ENCODE measurements at regions not wholly inside any gene's neighbourhood (a gene's known extent, or its start where the extent isn't known, plus 50 kb on each side); places are given as distances from the start of the nearest gene placed in this dataset.
"Not testable (repeated sequence)": the region's sequence is repeated elsewhere in the genome, so short reads cannot be mapped to it uniquely, and the experiment has no call there.

GRCh38 chr6:119436583-119436982 is 87.0 kb upstream of the MAN1A1 start:
- TF ChIP-seq CTCF (IDR thresholded peaks at IDR 0.05; ENCODE audit: low read length, missing control alignments): no peak

GRCh38 chr6:119431799-119432198 is 82.2 kb upstream of the MAN1A1 start:
- DNase-seq (ENCODE audit: low read depth): no peak
- no peak for TF ChIP-seq CTCF (IDR thresholded peaks at IDR 0.05; ENCODE audit: low read length, missing control alignments)
- no peak overlapping the region for H3K4me3 ChIP-seq (replicated peaks; ENCODE audit: low read depth, low read length)

More at GRCh38 chr6:119436583-119436982, 87.0 kb upstream of the MAN1A1 start:
- H3K4me3 ChIP-seq (replicated peaks; ENCODE audit: low read depth, low read length): no peak overlapping the region
- no peak for DNase-seq (ENCODE audit: low read depth)

- TF ChIP-seq CTCF (IDR thresholded peaks at IDR 0.05; ENCODE audit: low read length, missing control alignments): no peak
- no peak overlapping the region for H3K4me3 ChIP-seq (replicated peaks; ENCODE audit: low read depth, low read length)
- no peak for DNase-seq (ENCODE audit: low read depth)
Observed at GRCh38 chr6:119430805-119431204, 81.2 kb upstream of the MAN1A1 start.

- no peak for DNase-seq (ENCODE audit: low read depth)
- H3K4me3 ChIP-seq (replicated peaks; ENCODE audit: low read depth, low read length): no peak overlapping the region
- no peak for TF ChIP-seq CTCF (IDR thresholded peaks at IDR 0.05; ENCODE audit: low read length, missing control alignments)
Observed at GRCh38 chr6:119428633-119429032, 79.1 kb upstream of the MAN1A1 start.

- H3K4me3 ChIP-seq (replicated peaks; ENCODE audit: low read depth, low read length): no peak overlapping the region
- TF ChIP-seq CTCF (IDR thresholded peaks at IDR 0.05; ENCODE audit: low read length, missing control alignments): no peak
- DNase-seq (ENCODE audit: low read depth): no peak
Observed at GRCh38 chr6:119426619-119427018, 77.1 kb upstream of the MAN1A1 start.

GRCh38 chr6:119423996-119424395 is 74.4 kb upstream of the MAN1A1 start:
- TF ChIP-seq CTCF (IDR thresholded peaks at IDR 0.05; ENCODE audit: low read length, missing control alignments): no peak
- H3K4me3 ChIP-seq (replicated peaks; ENCODE audit: low read depth, low read length): no peak overlapping the region
- no peak for DNase-seq (ENCODE audit: low read depth)

- DNase-seq (ENCODE audit: low read depth): not testable (repeated sequence)
Observed at GRCh38 chr6:119418084-119418483, 68.5 kb upstream of the MAN1A1 start.

GRCh38 chr6:119407156-119407555 is 57.6 kb upstream of the MAN1A1 start:
- H3K4me3 ChIP-seq (replicated peaks; ENCODE audit: low read depth, low read length): no peak overlapping the region
- no peak for TF ChIP-seq CTCF (IDR thresholded peaks at IDR 0.05; ENCODE audit: low read length, missing control alignments)
- DNase-seq (ENCODE audit: low read depth): no peak

More at GRCh38 chr6:119418084-119418483, 68.5 kb upstream of the MAN1A1 start:
- H3K4me3 ChIP-seq (replicated peaks; ENCODE audit: low read depth, low read length): not testable (repeated sequence)

- not testable (repeated sequence) for DNase-seq (ENCODE audit: low read depth)
Observed at GRCh38 chr6:119405114-119405513, 55.6 kb upstream of the MAN1A1 start.

More at GRCh38 chr6:119405114-119405513, 55.6 kb upstream of the MAN1A1 start:
- H3K4me3 ChIP-seq (replicated peaks; ENCODE audit: low read depth, low read length): not testable (repeated sequence)

Measured in fibroblast of pulmonary artery (primary cell).